ENCODE measurements at regions not wholly inside any gene's neighbourhood (a gene's known extent, or its start where the extent isn't known, plus 50 kb on each side); places are given as distances from the start of the nearest gene placed in this dataset.

GRCh38 chr11:112540261-112540660 is 279.6 kb upstream of the PLET1 start:
- TF ChIP-seq, protein P1, sequence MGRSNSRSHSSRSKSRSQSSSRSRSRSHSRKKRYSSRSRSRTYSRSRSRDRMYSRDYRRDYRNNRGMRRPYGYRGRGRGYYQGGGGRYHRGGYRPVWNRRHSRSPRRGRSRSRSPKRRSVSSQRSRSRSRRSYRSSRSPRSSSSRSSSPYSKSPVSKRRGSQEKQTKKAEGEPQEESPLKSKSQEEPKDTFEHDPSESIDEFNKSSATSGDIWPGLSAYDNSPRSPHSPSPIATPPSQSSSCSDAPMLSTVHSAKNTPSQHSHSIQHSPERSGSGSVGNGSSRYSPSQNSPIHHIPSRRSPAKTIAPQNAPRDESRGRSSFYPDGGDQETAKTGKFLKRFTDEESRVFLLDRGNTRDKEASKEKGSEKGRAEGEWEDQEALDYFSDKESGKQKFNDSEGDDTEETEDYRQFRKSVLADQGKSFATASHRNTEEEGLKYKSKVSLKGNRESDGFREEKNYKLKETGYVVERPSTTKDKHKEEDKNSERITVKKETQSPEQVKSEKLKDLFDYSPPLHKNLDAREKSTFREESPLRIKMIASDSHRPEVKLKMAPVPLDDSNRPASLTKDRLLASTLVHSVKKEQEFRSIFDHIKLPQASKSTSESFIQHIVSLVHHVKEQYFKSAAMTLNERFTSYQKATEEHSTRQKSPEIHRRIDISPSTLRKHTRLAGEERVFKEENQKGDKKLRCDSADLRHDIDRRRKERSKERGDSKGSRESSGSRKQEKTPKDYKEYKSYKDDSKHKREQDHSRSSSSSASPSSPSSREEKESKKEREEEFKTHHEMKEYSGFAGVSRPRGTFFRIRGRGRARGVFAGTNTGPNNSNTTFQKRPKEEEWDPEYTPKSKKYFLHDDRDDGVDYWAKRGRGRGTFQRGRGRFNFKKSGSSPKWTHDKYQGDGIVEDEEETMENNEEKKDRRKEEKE (IDR thresholded peaks at IDR 0.05) = no peak
- TF ChIP-seq ZNF639 (CRISPR knock-in tag; conservative IDR thresholded peaks at IDR 0.05) = no peak
- no peak for TF ChIP-seq HNF4G (IDR thresholded peaks at IDR 0.05; ENCODE audit: borderline replicate concordance, low read depth, low read length)
- TF ChIP-seq HNF4G (CRISPR knock-in tag; IDR thresholded peaks at IDR 0.05; ENCODE audit: borderline replicate concordance, low read depth) = no peak
- TF ChIP-seq, protein P2, sequence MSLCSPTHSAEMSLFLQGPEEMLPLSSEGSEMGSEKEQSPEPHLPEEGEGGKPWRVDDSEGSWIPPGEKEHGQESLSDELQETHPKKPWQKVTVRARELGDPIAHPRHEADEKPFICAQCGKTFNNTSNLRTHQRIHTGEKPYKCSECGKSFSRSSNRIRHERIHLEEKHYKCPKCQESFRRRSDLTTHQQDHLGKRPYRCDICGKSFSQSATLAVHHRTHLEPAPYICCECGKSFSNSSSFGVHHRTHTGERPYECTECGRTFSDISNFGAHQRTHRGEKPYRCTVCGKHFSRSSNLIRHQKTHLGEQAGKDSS (CRISPR knock-in tag; IDR thresholded peaks at IDR 0.05; ENCODE audit: borderline replicate concordance, low read depth) = no peak

Data from HepG2 (cell line).